ENCODE measurements at regions not wholly inside any gene's neighbourhood (a gene's known extent, or its start where the extent isn't known, plus 50 kb on each side); places are given as distances from the start of the nearest gene placed in this dataset.
A peak's percentile ranks its signal among the peaks of the same experiment; 100 is the strongest.
"Not testable (repeated sequence)": the region's sequence is repeated elsewhere in the genome, so short reads cannot be mapped to it uniquely, and the experiment has no call there.

DNA sequence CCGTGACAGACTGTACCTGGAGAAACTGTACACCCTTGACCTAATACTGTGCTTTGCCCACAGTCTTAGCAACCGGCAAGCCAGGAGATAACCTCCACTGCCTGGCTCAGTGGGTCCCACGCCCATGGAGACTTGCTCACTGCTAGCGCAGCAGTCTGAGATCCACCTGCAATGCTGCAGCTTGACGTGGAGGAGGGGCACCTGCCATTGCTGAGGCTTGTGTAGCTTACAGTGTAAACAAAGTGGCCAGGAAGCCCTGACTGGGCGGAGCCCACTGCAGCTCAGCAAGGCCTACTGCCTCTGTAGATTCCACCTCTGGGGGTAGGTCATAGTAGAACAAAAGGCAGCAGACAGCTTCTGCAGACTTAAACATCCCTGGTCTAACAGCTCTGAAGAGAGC is 189.3 kb downstream of the EDEM1 start:
- peaks cover 4 to 14% of the 10 kb centered on the region in 2 donors for H3K27me3 Mint-ChIP-seq
- Histone ChIP-seq H3K36me3 (ENCODE audit: insufficient read depth, low read length) (no peaks in the 10 kb centered on the region), H3K27me3 (ENCODE audit: insufficient read depth, low read length) (no peaks in the 10 kb centered on the region), H3K4me1 (ENCODE audit: insufficient read depth, low read length) (no peaks in the 10 kb centered on the region), H3K27ac (ENCODE audit: low read depth, low read length) (no peak overlapping the region), H3K4me3 (ENCODE audit: low read length in 2 of 2) (no peak overlapping the region), H3K9me3 (ENCODE audit: control insufficient read depth in 1 of 2, low read length in 2 of 2) (no peaks in the 10 kb centered on the region)
- ChIA-PET POLR2A (ENCODE audit: partially characterized antibody) (no interaction called here), CTCF (ENCODE audit: partially characterized antibody) (no interaction called here)
- no peak overlapping the region for H3K27ac Mint-ChIP-seq
- H3K36me3 Mint-ChIP-seq, result no peaks in the 10 kb centered on the region
- peaks cover 0 to 33% (median 13%) of the 10 kb centered on the region in 8 donors for H3K9me3 Mint-ChIP-seq
- intact Hi-C loops (cut with micrococcal nuclease), result no loop called here
- H3K4me1 Mint-ChIP-seq, result no peaks in the 10 kb centered on the region
- DNase-seq, result no peak
- H3K4me3 Mint-ChIP-seq, result no peak overlapping the region

DNA sequence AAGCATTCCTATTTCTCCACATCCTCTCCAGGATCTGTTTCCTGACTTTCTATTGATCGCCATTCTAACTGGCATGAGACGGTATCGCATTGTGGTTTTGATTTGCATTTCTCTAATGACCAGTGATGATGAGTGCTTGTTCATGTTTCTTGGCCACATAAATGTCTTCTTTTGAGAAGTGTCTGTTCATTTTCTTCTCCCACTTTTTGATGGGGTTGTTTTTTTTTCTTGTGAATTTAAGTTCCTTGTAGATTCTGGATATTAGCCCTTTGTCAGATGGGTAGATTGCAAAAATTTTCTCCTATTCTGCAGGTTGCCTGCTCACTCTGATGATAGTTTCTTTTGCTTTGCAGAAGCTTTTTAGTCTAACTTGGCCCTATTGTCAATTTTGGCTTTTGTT is 191.8 kb downstream of the EDEM1 start:
- H3K36me3 ChIP-seq (ENCODE audit: insufficient read depth, low read length); POLR2A ChIA-PET (ENCODE audit: partially characterized antibody); H3K27ac Mint-ChIP-seq: not testable (repeated sequence)

DNA sequence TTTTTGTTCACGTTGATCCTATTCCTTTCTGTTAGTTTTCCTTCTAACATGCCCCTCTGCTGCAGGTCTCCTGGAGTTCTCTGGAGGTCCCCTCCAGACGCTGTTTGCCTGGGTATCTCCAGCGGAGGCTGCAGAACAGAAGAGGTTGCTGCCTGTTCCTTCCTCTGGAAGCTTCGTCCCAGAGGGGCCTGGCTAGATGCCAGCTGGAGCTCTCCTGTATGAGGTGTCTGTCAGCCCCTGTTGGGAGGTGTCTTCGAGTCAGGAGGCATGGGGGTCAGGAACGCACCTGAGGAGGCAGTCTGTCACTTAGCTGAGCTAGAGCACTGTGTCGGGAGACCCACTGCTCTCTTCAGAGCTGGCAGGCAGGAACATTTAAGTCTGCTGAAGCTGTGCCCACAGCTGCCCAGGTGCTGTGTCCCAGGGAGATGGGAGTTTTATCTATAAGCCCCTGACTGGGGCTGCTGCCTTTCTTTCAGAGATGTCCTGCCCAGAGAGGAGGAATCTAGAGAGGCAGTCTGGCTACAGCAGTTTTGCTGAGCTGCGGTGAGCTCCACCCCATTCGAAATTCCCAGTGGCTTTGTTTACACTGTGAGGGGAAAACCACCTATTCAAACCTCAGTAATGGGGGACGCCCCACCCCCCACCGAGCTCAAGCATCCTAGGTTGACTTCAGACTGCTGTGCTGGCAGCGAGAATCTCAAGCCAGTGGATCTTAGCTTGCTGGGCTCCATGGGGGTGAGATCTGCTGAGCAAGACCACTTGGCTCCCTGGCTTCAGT is 196.2 kb downstream of the EDEM1 start:
- DNase-seq; H3K4me1 ChIP-seq (ENCODE audit: insufficient read depth, low read length); H3K4me3 ChIP-seq (ENCODE audit: low read length in 2 of 2); H3K9me3 ChIP-seq (ENCODE audit: control insufficient read depth in 1 of 2, low read length in 2 of 2); H3K4me1 Mint-ChIP-seq; H3K36me3 ChIP-seq (ENCODE audit: insufficient read depth, low read length); intact Hi-C loops (cut with micrococcal nuclease); H3K36me3 Mint-ChIP-seq; H3K27ac ChIP-seq (ENCODE audit: low read depth, low read length); POLR2A ChIA-PET (ENCODE audit: partially characterized antibody); H3K27me3 ChIP-seq (ENCODE audit: insufficient read depth, low read length); H3K4me3 Mint-ChIP-seq; CTCF ChIA-PET (ENCODE audit: partially characterized antibody); H3K27ac Mint-ChIP-seq: not testable (repeated sequence)
- Mint-ChIP-seq H3K27me3 (peaks cover 4 to 12% of the 10 kb centered on the region in 2 donors), H3K9me3 (peaks cover 0 to 22% (median 10%) of the 10 kb centered on the region in 8 donors)

More for the DNA sequence above, 191.8 kb downstream of the EDEM1 start:
- DNase-seq; H3K9me3 ChIP-seq (ENCODE audit: control insufficient read depth in 1 of 2, low read length in 2 of 2); H3K4me1 Mint-ChIP-seq; CTCF ChIA-PET (ENCODE audit: partially characterized antibody); H3K27ac ChIP-seq (ENCODE audit: low read depth, low read length); H3K4me1 ChIP-seq (ENCODE audit: insufficient read depth, low read length); H3K4me3 Mint-ChIP-seq; H3K4me3 ChIP-seq (ENCODE audit: low read length in 2 of 2); intact Hi-C loops (cut with micrococcal nuclease); H3K36me3 Mint-ChIP-seq; H3K27me3 ChIP-seq (ENCODE audit: insufficient read depth, low read length): not testable (repeated sequence)
- Mint-ChIP-seq H3K9me3 (peaks cover 0 to 26% (median 12%) of the 10 kb centered on the region in 8 donors), H3K27me3 (peaks cover 4 to 13% of the 10 kb centered on the region in 2 donors)

DNA sequence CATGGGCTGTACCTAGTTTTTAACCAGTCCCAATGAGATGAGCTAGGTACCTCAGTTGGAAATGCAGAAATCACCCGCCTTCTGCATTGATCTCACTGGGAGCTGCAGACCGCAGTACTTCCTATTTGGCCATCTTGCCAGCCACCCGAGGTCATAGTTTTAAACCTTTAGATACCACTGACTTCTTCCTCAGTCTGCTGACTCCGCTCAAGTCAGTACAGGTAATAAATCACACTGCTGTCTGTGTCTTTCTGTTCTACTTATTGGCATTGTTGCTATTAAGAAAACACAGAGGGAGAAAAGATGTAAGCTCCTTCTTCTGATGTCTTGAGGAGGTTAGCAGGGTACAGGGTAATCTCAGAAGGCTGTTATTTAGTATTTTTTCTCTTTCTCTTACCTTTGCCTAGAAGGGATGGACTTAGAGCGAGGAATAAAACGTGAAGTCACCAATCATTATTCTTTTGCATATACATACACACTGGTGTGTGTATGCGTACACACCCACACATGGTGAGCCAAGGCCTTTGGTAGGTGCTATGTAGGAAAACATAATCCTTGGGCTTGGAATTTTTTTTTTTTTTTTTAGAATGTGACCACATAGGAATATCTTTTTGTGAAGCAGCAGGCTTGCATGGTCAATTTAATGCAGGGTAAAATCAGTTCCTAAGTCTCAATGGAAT is 197.2 kb downstream of the EDEM1 start:
- H3K36me3 ChIP-seq (ENCODE audit: insufficient read depth, low read length), result no peaks in the 10 kb centered on the region
- H3K27me3 ChIP-seq (ENCODE audit: insufficient read depth, low read length), result no peaks in the 10 kb centered on the region
- CTCF ChIA-PET (ENCODE audit: partially characterized antibody), result no interaction called here
- H3K4me3 ChIP-seq (ENCODE audit: low read length in 2 of 2), result no peak overlapping the region
- H3K4me1 Mint-ChIP-seq, result no peaks in the 10 kb centered on the region
- POLR2A ChIA-PET (ENCODE audit: partially characterized antibody), result no interaction called here
- H3K4me1 ChIP-seq (ENCODE audit: insufficient read depth, low read length), result no peaks in the 10 kb centered on the region
- no peaks in the 10 kb centered on the region for H3K36me3 Mint-ChIP-seq
- intact Hi-C loops (cut with micrococcal nuclease), result no loop called here
- H3K4me3 Mint-ChIP-seq, result no peak overlapping the region
- H3K27ac Mint-ChIP-seq, result no peak overlapping the region
- peaks cover 5 to 9% of the 10 kb centered on the region in 2 donors for H3K27me3 Mint-ChIP-seq
- H3K9me3 Mint-ChIP-seq, result peaks cover 0 to 17% (median 7%) of the 10 kb centered on the region in 8 donors
- H3K9me3 ChIP-seq (ENCODE audit: control insufficient read depth in 1 of 2, low read length in 2 of 2), result no peaks in the 10 kb centered on the region
- DNase-seq, result no peak
- H3K27ac ChIP-seq (ENCODE audit: low read depth, low read length), result no peak overlapping the region

DNA sequence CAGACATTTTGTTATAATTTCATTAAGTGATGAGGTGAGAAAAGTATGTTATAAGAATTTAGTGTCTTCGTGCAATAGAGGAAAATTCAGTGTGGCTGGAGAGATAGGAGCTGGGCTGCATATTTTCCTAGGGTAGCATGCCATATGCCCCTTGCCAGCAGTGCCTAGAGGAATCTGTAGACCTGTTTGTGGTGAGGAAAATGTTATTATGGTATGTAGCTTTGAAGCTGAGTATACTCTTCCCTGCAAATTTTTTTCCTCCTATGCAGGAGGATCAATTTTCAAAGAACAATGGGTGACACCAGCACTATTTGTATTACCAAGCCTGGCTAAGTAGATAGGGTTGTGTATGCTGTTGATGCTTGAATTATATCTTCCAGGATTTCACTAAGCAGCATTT is 200.6 kb downstream of the EDEM1 start:
- no peaks in the 10 kb centered on the region for H3K27me3 ChIP-seq (ENCODE audit: insufficient read depth, low read length)
- POLR2A ChIA-PET (ENCODE audit: partially characterized antibody), result no interaction called here

DNA sequence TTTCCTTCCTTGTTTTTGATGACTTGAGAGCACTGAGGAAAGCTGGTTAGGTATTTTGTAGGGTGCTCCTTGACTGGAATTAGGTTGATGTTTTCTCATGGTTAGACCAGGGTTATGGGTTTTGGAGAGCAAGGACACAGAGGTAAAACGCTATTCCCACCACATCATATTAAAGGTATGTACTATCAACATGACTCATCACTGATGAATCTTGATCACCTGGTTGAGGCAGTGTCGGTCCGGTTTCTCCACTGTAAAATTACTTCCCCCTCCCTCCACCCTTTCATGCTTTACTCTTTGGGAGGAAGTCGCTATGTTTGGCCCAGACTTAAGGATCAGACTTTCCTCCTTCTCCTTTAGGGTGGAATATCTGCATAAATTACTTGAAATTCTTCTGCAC is 201.6 kb downstream of the EDEM1 start:
- Mint-ChIP-seq H3K27ac (no peak overlapping the region), H3K9me3 (no peaks in the 10 kb centered on the region), H3K4me1 (peaks cover 0 to 1% (median 0%) of the 10 kb centered on the region in 4 donors), H3K27me3 (peaks cover 6 to 7% of the 10 kb centered on the region in 2 donors), H3K36me3 (no peaks in the 10 kb centered on the region), H3K4me3 (no peak overlapping the region)
- Histone ChIP-seq H3K27me3 (ENCODE audit: insufficient read depth, low read length) (no peaks in the 10 kb centered on the region), H3K9me3 (ENCODE audit: control insufficient read depth in 1 of 2, low read length in 2 of 2) (no peaks in the 10 kb centered on the region), H3K36me3 (ENCODE audit: insufficient read depth, low read length) (no peaks in the 10 kb centered on the region), H3K4me3 (ENCODE audit: low read length in 2 of 2) (no peak overlapping the region), H3K4me1 (ENCODE audit: insufficient read depth, low read length) (no peaks in the 10 kb centered on the region), H3K27ac (ENCODE audit: low read depth, low read length) (no peak overlapping the region)
- ChIA-PET CTCF (ENCODE audit: partially characterized antibody) (no interaction called here), POLR2A (ENCODE audit: partially characterized antibody) (no interaction called here)
- intact Hi-C loops (cut with micrococcal nuclease), result no loop called here
- no peak for DNase-seq

More for the DNA sequence above, 200.6 kb downstream of the EDEM1 start:
- intact Hi-C loops (cut with micrococcal nuclease), result no loop called here
- Mint-ChIP-seq H3K27me3 (peaks cover 5 to 7% of the 10 kb centered on the region in 2 donors), H3K27ac (no peak overlapping the region), H3K9me3 (peaks cover 0 to under 1% (median 0%) of the 10 kb centered on the region in 8 donors), H3K4me1 (peaks cover 0 to 1% (median 0%) of the 10 kb centered on the region in 4 donors), H3K36me3 (no peaks in the 10 kb centered on the region), H3K4me3 (no peak overlapping the region)
- CTCF ChIA-PET (ENCODE audit: partially characterized antibody), result no interaction called here
- no peaks in the 10 kb centered on the region for H3K36me3 ChIP-seq (ENCODE audit: insufficient read depth, low read length)
- H3K4me1 ChIP-seq (ENCODE audit: insufficient read depth, low read length), result no peaks in the 10 kb centered on the region
- H3K4me3 ChIP-seq (ENCODE audit: low read length in 2 of 2), result no peak overlapping the region
- H3K9me3 ChIP-seq (ENCODE audit: control insufficient read depth in 1 of 2, low read length in 2 of 2), result no peaks in the 10 kb centered on the region
- H3K27ac ChIP-seq (ENCODE audit: low read depth, low read length), result no peak overlapping the region
- no peak for DNase-seq

DNA sequence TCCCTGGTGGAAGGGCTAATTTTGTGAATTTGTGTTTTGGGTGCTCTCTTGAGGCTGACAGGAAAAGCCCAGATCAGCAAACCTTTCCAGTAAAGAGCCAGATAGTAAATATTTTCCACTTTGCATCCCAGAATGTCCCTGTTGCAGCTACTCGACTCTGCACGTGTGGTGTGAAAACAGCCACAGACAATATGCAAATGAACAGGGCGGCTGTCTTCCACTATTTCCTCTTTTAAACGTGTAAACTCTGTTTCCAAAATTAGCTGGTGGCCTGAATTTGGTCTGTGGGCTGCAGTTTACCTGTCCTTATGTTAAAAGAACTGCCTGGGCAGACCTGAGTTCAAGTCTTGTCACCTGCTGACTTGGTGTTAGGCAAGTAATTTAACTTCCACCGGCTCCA is 202.7 kb downstream of the EDEM1 start:
- ChIA-PET POLR2A (ENCODE audit: partially characterized antibody) (no interaction called here), CTCF (ENCODE audit: partially characterized antibody) (no interaction called here)
- no peak overlapping the region for H3K4me3 Mint-ChIP-seq
- Histone ChIP-seq H3K4me1 (ENCODE audit: insufficient read depth, low read length) (no peaks in the 10 kb centered on the region), H3K9me3 (ENCODE audit: control insufficient read depth in 1 of 2, low read length in 2 of 2) (no peaks in the 10 kb centered on the region), H3K27ac (ENCODE audit: low read depth, low read length) (no peak overlapping the region), H3K27me3 (ENCODE audit: insufficient read depth, low read length) (no peaks in the 10 kb centered on the region), H3K36me3 (ENCODE audit: insufficient read depth, low read length) (no peaks in the 10 kb centered on the region), H3K4me3 (ENCODE audit: low read length in 2 of 2) (no peak overlapping the region)
- peak overlapping the region in 1 of 7 donors; percentile 44 for H3K27ac Mint-ChIP-seq
- DNase-seq, result no peak
- H3K27me3 Mint-ChIP-seq, result peaks cover 4 to 6% of the 10 kb centered on the region in 2 donors
- intact Hi-C loops (cut with micrococcal nuclease), result no loop called here
- H3K9me3 Mint-ChIP-seq, result peaks cover 0 to 2% (median 0%) of the 10 kb centered on the region in 8 donors
- H3K4me1 Mint-ChIP-seq, result peaks cover 0 to 1% (median 0%) of the 10 kb centered on the region in 4 donors
- H3K36me3 Mint-ChIP-seq, result no peaks in the 10 kb centered on the region

Measured in CD4-positive, alpha-beta memory T cell (primary cell).